ENCODE measurements at regions not wholly inside any gene's neighbourhood (a gene's known extent, or its start where the extent isn't known, plus 50 kb on each side); places are given as distances from the start of the nearest gene placed in this dataset.
"Not testable (repeated sequence)": the region's sequence is repeated elsewhere in the genome, so short reads cannot be mapped to it uniquely, and the experiment has no call there.

DNA sequence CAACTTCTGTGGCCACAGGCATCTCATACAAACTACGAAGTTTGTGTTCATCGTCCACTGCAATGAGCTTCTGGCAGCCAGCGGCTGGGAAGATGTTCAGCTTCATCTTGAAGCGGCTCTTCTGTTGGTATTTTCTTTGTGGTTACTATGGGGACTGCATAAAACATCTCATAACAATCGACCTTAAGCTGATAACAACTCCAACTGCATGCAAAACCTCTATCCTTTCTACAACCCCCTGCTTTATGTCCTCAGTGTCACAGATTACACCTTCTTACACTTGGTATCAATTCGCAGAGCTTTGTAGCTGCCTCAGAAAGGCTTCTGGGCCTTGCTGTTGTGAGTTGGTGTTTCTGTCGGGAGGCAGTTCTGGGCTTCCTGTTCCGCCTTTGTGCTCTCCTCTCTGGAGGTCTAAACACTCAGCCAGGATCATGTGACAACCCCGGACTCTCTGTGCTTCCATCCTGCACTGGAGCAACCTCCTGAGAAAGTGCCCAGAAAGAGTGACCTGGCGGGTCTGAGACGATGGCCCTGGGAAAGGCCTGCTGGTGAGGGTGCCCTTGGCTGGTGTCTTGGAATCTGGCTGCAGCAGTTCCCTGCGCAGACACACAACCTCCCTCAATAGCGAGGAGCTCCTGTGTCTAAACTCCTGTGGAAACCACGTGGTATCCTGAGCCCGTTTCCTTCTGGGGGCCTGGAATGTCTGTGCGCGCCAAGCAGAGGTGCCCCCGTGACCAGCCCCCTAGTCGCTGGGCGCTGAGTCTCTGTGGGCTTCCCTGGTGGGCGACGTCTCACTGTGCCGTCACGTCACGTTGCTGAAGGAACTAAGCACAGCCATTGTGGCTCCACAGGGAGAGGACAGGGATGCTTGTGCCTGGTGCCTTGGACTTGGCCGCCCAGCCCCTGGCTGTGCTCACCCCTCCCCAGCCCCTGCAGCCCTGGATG, 339.6 kb downstream of the ADGRD1 start:
- not testable (repeated sequence) for DNase-seq

DNA sequence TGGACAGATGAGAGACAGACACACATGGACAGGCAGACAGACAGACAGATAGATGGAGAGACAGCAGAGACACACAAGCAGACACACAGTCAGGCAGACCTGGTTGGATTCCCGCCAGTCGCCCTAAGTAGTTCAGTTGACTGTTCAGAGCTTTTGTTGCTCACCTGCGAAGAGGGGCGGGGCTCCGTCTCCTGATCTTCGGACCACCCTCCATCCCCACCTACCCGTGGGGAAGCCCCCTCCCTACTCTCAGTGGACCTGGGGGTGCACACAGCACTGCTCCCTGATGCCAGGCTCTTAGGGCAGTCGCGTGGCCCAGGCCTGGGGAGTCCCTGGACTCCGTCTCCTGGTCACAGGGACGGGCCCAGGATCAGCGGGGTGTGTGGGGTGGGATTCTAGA, 341.0 kb downstream of the ADGRD1 start:
- DNase-seq = not testable (repeated sequence)

GRCh38 chr12:131295117-131295516, 341.4 kb downstream of the ADGRD1 start:
- DNase-seq = not testable (repeated sequence)

- DNase-seq = not testable (repeated sequence)
Observed at GRCh38 chr12:131295559-131295958, 341.9 kb downstream of the ADGRD1 start.

DNA sequence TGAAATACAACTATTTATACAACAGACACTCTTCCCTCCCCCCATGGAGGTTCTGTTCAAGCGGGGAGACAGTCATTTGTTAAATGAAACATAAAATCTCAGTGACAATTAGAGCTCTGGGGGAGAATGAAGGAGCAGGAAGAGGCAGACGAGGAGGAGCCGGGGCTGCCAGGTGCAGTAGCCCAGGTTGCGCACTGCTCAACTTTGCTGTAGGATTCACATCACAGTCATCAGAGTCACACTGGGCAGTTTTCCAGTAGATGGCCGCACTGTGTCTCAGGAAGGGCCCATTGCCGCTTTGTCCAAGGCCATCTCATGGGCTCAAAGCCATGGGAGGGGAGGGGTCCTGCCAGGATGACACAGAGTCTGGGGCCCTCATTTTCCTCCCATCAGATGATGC, 342.4 kb downstream of the ADGRD1 start:
- DNase-seq = not testable (repeated sequence)

DNA sequence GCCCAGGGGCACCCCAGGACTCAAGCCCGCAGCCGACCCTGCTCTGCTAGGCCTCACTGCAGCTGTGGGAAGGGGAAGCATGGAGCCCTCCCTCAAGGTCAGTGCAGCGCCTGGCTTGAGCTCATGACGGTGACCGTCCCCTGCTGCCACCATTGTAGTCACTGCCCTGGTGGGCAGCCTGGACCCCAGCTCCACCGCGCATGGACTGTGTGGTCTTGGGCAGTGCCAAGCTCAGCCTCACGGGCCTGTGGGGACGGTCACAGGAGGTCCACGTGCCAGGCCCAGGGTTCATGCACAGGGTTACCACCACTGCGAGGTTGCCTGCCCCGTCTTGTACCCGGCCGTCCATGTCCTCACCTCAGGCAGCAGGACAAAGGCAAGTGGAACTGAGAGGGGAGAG, 342.9 kb downstream of the ADGRD1 start:
- not testable (repeated sequence) for DNase-seq

DNA sequence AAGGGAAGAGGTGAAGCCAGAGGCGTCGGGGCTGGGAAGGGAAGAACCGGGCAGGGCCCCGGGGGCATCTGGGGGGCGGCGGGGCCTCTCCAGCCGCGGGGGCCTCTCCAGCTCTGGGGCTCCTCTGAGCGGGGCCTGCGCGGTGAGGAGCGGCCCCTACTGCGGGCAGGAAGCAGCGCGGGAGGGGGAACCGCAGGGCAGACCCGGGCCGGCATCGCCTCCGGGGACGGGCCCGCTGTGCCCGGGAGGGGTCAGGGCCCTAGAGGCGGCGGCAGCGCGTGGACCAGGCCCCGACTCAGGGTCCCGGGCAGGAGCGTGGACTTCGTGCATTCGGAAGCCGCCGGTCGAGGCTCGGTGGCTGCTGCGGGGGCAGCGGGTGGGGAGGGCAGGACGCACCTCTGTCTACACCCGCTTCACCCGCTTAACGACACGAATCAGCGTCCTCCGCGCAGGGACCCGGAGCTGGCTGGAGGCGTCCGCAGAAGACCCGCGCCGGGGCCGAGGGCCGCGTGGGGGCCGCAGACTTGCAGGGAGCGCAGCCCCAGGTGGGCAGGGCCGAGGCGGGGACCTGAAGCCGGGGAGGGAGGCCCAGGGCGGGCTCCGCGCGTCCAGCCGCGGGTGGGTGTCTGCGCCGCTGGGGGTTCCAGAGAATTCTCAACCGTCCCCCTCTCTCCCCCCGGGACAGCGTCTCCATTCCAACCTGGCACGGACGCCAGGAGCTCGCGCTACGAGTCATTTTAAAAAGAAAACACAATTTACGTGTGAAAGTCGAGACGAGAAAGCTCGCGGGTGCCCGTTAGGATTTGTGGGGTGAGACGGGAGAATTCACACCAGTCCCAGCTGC, 345.0 kb downstream of the ADGRD1 start:
- DNase-seq = not testable (repeated sequence)

DNA sequence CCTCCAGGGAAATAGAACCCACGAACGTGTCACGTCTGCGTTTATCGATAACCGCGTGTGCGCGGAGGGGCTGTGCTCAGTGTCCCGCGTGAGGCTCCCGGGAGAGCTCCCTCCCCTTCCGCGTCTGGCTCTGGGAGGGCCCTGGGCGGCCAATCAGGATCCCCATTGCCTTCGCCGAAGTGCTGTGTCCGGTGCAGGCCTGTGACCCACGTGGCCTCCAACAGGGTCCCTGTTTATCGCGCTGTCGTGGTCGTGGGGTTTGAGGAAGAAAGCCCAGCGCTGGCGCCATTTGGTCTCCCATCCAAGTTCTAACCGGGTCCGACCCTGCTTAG, 345.6 kb downstream of the ADGRD1 start:
- DNase-seq = not testable (repeated sequence)

DNA sequence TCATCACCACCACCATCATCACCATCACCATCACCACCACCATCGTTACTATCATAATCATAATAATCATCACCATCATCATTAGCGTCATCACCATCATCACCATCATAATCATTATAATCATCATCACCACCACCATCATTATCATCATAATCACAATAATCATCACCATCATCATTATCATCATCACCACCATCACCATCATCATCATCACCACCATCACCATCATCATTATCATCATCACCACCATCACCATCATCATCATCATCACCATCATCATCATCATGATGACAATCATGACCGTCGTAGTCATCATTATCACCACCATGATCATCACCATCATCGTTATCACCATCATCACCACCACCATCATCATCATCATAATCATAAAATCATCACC, 349.9 kb downstream of the ADGRD1 start:
- DNase-seq = not testable (repeated sequence)

DNA sequence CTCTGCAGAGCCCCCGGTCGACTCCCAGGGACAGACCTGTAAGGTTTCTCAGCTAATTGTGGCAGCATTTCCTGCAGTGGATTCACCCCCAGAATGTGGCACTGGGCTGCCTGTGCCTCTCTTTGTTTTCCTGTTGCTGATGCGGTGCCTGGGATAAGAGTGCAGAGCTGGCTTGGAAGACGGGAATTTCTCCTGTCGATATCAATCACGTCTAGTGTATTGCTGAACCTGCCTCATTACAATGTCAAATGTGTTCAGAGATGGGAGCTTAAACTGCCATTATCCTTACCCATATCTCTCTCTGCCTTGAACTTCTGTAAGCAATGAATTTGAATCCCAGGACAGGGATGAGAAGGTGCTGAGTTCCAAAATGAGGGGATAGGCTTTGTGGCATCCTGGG, 350.9 kb downstream of the ADGRD1 start:
- not testable (repeated sequence) for DNase-seq

DNA sequence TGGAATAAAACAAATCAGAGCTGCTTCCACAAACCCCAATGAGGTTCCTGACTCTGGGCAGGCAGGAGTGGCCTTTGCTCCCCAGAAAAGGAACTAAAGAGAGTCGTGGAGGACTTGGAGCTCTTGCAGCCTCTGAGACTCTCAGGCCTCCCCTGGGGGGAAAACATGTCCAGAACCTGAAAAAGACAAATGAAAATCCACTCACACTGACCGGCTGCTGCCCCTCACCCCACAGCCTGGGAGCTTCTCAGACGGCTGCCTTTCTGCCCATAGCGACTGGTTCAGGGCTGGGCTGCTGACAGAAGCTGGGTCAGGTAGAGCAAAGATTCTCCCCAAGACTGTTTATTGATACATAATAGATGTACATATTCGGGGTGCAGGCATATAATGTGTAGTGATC, 356.0 kb downstream of the ADGRD1 start:
- no peak for DNase-seq

GRCh38 chr12:131310227-131310969, 356.7 kb downstream of the ADGRD1 start:
- DNase-seq = not testable (repeated sequence)

DNA sequence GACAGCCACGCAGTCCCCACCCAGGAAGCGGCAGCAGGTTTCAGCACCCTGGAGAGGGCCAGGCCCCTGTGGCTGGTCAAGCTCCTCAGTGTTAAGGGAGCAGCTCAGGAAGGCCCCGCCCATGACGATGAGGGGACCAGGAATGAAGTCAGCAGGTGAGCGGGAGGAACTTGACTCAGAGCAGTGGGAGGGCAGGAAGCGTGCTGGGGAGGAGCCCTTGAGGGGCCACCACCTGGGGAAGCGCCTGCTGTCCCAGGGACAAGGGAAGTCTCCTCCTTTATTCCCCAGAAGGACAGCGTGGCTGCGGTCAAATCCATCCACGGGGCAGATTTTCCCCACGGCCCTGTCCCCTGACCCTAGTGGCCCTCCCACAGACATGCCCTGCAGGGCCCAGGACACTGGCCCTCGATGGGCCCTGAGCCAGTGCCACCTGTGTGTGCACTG, 357.6 kb downstream of the ADGRD1 start:
- DNase-seq = not testable (repeated sequence)

GRCh38 chr12:131311764-131312163, 358.1 kb downstream of the ADGRD1 start:
- no peak for DNase-seq

- DNase-seq = not testable (repeated sequence)
Observed at GRCh38 chr12:131312382-131312781, 358.7 kb downstream of the ADGRD1 start.

DNA sequence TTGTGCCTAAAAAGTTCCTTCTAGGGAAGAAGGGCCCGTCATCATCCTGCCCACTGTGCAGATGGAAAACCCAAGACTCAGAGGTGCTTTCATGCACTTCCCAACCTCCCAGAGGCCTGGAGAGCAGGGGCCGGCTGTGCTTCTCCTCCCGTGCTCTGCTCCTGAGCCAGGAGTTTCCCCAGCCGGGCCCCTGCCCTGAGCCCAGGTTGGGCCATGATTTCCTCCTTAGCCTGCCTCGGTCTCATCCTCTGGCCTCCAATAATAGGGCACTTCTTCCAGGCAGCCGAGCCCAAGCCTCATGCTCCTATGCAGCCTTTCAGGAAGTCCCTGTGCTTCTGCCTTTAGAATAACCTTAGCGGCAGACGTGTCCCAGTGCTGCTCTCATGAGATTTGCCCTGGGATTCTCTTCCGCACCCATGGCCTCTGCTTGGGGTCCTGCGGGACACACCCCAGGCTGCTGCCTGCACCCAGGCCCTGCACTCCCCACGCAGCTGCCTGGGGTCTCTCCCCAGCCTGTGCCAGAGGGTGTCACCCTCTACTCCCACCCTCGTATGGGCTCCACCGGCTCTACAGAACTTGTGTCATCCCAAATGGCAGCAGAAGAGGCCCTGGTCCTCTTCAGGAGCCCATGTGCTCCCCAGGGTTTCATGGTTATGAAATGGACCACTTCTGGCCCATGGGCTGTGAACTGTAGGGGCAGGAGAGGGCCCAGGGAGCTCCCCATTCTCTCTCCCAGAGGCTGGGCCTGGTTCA, 359.3 kb downstream of the ADGRD1 start:
- no peak for DNase-seq

DNA sequence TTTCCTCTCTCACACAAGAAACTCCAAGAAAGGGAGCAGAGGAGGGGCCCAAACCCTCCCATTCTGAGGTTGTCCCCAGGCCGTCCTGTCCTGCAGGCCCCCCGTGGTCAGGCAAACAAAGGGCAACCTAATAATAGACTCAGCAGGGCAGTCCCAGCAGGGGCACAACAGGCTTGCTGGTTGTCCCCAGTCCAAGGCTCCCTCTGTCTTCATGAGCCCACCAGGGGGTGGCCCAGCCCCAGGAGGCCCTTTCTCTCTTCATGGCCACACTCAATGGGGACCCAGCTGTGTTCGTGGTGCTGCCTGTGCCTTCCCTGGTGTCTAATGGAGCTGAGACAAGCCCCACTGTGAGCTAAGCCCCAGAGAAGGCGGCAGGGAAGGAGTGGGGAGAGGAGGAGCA, 359.9 kb downstream of the ADGRD1 start:
- DNase-seq = no peak

- DNase-seq = no peak
Observed at GRCh38 chr12:131314524-131315090, 360.9 kb downstream of the ADGRD1 start.

- no peak for DNase-seq
Observed at GRCh38 chr12:131315601-131316000, 361.9 kb downstream of the ADGRD1 start.

GRCh38 chr12:131316388-131316787, 362.7 kb downstream of the ADGRD1 start:
- no peak for DNase-seq

GRCh38 chr12:131318045-131318685, 364.5 kb downstream of the ADGRD1 start:
- no peak for DNase-seq

Data from activated naive CD4-positive, alpha-beta T cell (primary cell).